ENCODE measurements at regions not wholly inside any gene's neighbourhood (a gene's known extent, or its start where the extent isn't known, plus 50 kb on each side); places are given as distances from the start of the nearest gene placed in this dataset.

- POLR2A ChIA-PET, result no interaction called here
- CTCF ChIA-PET, result interaction anchor here (1.4 kb wide), 1 partner anchor 8 kb away, joined by 5 read pairs; no protein-coding TSS in a partner anchor
These were observed 1630.1 kb upstream of the C9orf72 start for GRCh38 chr9:29203244-29203930.

More at GRCh38 chr9:29203244-29203930, 1630.1 kb upstream of the C9orf72 start:
- Histone ChIP-seq H3K4me1 (ENCODE audit: control insufficient read depth, extremely low read depth, insufficient read depth, low read length) (no peaks in the 10 kb centered on the region), H3K9me1 (replicated peaks; ENCODE audit: control insufficient read depth, extremely low read depth, insufficient read depth, low read length) (no peaks in the 10 kb centered on the region), H3K27ac (ENCODE audit: insufficient read depth, low read depth, low read length) (no peak overlapping the region), H3K4me3 (replicated peaks in 1 of 3; ENCODE audit: insufficient read depth in 1 of 3, low read depth in 1 of 3, low read length in 3 of 3) (no peak overlapping the region), H3K79me2 (ENCODE audit: control insufficient read depth, insufficient read depth, low read length) (no peaks in the 10 kb centered on the region), H3K4me2 (ENCODE audit: insufficient read depth, low read length) (no peak overlapping the region), H4K20me1 (replicated peaks; ENCODE audit: control insufficient read depth, extremely low read depth, insufficient read depth, low read length) (no peaks in the 10 kb centered on the region), H3K9ac (replicated peaks; ENCODE audit: extremely low read depth, insufficient read depth, low read length) (no peak overlapping the region), H3K9me3 (replicated peaks; ENCODE audit: control insufficient read depth, insufficient read depth, low read length) (no peaks in the 10 kb centered on the region), H2AFZ (ENCODE audit: low read depth, low read length) (no peak overlapping the region), H3K36me3 (ENCODE audit: control insufficient read depth in 2 of 2, extremely low read depth in 1 of 2, insufficient read depth in 2 of 2, low read length in 2 of 2) (no peaks in the 10 kb centered on the region), H3K27me3 (ENCODE audit: control insufficient read depth in 2 of 2, insufficient read depth in 2 of 2, low read length in 2 of 2) (no peaks in the 10 kb centered on the region)
- no TSS peak for BruUV-seq (replicated peaks)
- dilution Hi-C loops (cut with MboI; ENCODE audit: extremely low pct_ligation_motif_present, low sequenced_read_pairs), result no loop called here
- TF ChIP-seq POLR2A (IDR thresholded peaks at IDR 0.05; ENCODE audit: low read depth, low read length) (no peak), JUN (IDR thresholded peaks at IDR 0.05; ENCODE audit: borderline replicate concordance, insufficient read depth, insufficient read length, low read depth) (no peak), EZH2 (IDR thresholded peaks at IDR 0.05; ENCODE audit: borderline replicate concordance, low read depth, low read length, severe bottlenecking) (no peak), MYC (IDR thresholded peaks at IDR 0.05; ENCODE audit: low read depth, low read length) (no peak), POLR2AphosphoS5 (IDR thresholded peaks at IDR 0.05; ENCODE audit: insufficient read depth, low read depth, low read length) (no peak), CTCF (IDR thresholded peaks at IDR 0.05; ENCODE audit: extremely low read depth in 1 of 2, insufficient read depth in 1 of 2, low read depth in 1 of 2, low read length in 2 of 2) (no peak), FOS (IDR thresholded peaks at IDR 0.05; ENCODE audit: borderline replicate concordance, insufficient read depth, low read length) (no peak), GATA2 (IDR thresholded peaks at IDR 0.05; ENCODE audit: insufficient read depth, insufficient read length, low read depth, low read length) (no peak), MAX (IDR thresholded peaks at IDR 0.05; ENCODE audit: insufficient read depth, insufficient read length) (no peak)
- intact Hi-C loops (cut with micrococcal nuclease), result no loop called here
- DNase-seq (ENCODE audit: low read depth, low spot score), result no peak
- no peak for FAIRE-seq
